ENCODE measurements at regions not wholly inside any gene's neighbourhood (a gene's known extent, or its start where the extent isn't known, plus 50 kb on each side); places are given as distances from the start of the nearest gene placed in this dataset.
A peak's percentile ranks its signal among the peaks of the same experiment; 100 is the strongest.

GRCh38 chr12:68557011-68557730 is 53.5 kb upstream of the RAP1B start:
- H3K79me2 ChIP-seq (ENCODE audit: insufficient read depth, low read length): no peaks in the 10 kb centered on the region
- no peaks in the 10 kb centered on the region for H4K20me1 ChIP-seq (ENCODE audit: insufficient read depth, low read length, poor library complexity, severe bottlenecking)
- no peaks in the 10 kb centered on the region for H3K36me3 ChIP-seq (ENCODE audit: insufficient read depth, low read length)
- no peaks in the 10 kb centered on the region for H3K27me3 ChIP-seq (ENCODE audit: insufficient read depth, low read length, poor library complexity, severe bottlenecking)
- H3K4me1 ChIP-seq (ENCODE audit: insufficient read depth, low read length, poor library complexity, severe bottlenecking): peaks cover 11% of the 10 kb centered on the region
- H3K4me2 ChIP-seq (ENCODE audit: low read depth, low read length, poor library complexity, severe bottlenecking): no peak overlapping the region
- no peak for TF ChIP-seq EZH2phosphoT487 (IDR thresholded peaks at IDR 0.05; ENCODE audit: borderline replicate concordance)
- TF ChIP-seq CTCF (conservative IDR thresholded peaks at IDR 0.05; ENCODE audit: low read length): no peak
- no peaks in the 10 kb centered on the region for H3K9me2 ChIP-seq (replicated peaks; ENCODE audit: low read depth, low read length)
- H2AFZ ChIP-seq (ENCODE audit: low read length): 0 out of 2 replicates have a peak overlapping the region, but pooled peaks have one; percentile 1
- H3F3A ChIP-seq (ENCODE audit: low read depth): no peaks in the 10 kb centered on the region
- no peaks in the 10 kb centered on the region for H3K9me3 ChIP-seq (ENCODE audit: insufficient read depth, low read depth, low read length)
- H3K4me3 ChIP-seq (ENCODE audit: low read length, poor library complexity, severe bottlenecking): no peak overlapping the region
- H3K9ac ChIP-seq (ENCODE audit: low read depth, low read length, poor library complexity, severe bottlenecking): no peak overlapping the region

- Histone ChIP-seq H3K9me3 (ENCODE audit: insufficient read depth, low read depth, low read length) (no peaks in the 10 kb centered on the region), H3K79me2 (ENCODE audit: insufficient read depth, low read length) (no peaks in the 10 kb centered on the region), H3F3A (ENCODE audit: low read depth) (no peaks in the 10 kb centered on the region), H3K4me3 (ENCODE audit: low read length, poor library complexity, severe bottlenecking) (no peak overlapping the region), H3K9ac (ENCODE audit: low read depth, low read length, poor library complexity, severe bottlenecking) (no peak overlapping the region), H3K4me1 (ENCODE audit: insufficient read depth, low read length, poor library complexity, severe bottlenecking) (peaks cover 21% of the 10 kb centered on the region), H4K20me1 (ENCODE audit: insufficient read depth, low read length, poor library complexity, severe bottlenecking) (no peaks in the 10 kb centered on the region), H3K9me2 (replicated peaks; ENCODE audit: low read depth, low read length) (no peaks in the 10 kb centered on the region), H3K4me2 (ENCODE audit: low read depth, low read length, poor library complexity, severe bottlenecking) (no peak overlapping the region), H3K27me3 (ENCODE audit: insufficient read depth, low read length, poor library complexity, severe bottlenecking) (no peaks in the 10 kb centered on the region), H3K36me3 (ENCODE audit: insufficient read depth, low read length) (no peaks in the 10 kb centered on the region), H2AFZ (ENCODE audit: low read length) (no peak overlapping the region)
- TF ChIP-seq EZH2phosphoT487 (IDR thresholded peaks at IDR 0.05; ENCODE audit: borderline replicate concordance) (no peak), CTCF (conservative IDR thresholded peaks at IDR 0.05; ENCODE audit: low read length) (no peak)
Measured at GRCh38 chr12:68559246-68559645, 51.5 kb upstream of the RAP1B start.

GRCh38 chr12:68559984-68560850 is 50.5 kb upstream of the RAP1B start:
- H3K4me2 ChIP-seq (ENCODE audit: low read depth, low read length, poor library complexity, severe bottlenecking): no peak overlapping the region
- no peaks in the 10 kb centered on the region for H3F3A ChIP-seq (ENCODE audit: low read depth)
- no peaks in the 10 kb centered on the region for H3K9me2 ChIP-seq (replicated peaks; ENCODE audit: low read depth, low read length)
- no peak overlapping the region for H3K4me3 ChIP-seq (ENCODE audit: low read length, poor library complexity, severe bottlenecking)
- no peaks in the 10 kb centered on the region for H3K27me3 ChIP-seq (ENCODE audit: insufficient read depth, low read length, poor library complexity, severe bottlenecking)
- TF ChIP-seq EZH2phosphoT487 (IDR thresholded peaks at IDR 0.05; ENCODE audit: borderline replicate concordance): no peak
- TF ChIP-seq CTCF (conservative IDR thresholded peaks at IDR 0.05; ENCODE audit: low read length): no peak
- H3K9ac ChIP-seq (ENCODE audit: low read depth, low read length, poor library complexity, severe bottlenecking): no peak overlapping the region
- H4K20me1 ChIP-seq (ENCODE audit: insufficient read depth, low read length, poor library complexity, severe bottlenecking): no peaks in the 10 kb centered on the region
- H2AFZ ChIP-seq (ENCODE audit: low read length): no peak overlapping the region
- H3K9me3 ChIP-seq (ENCODE audit: insufficient read depth, low read depth, low read length): no peaks in the 10 kb centered on the region
- no peaks in the 10 kb centered on the region for H3K36me3 ChIP-seq (ENCODE audit: insufficient read depth, low read length)
- peaks cover 30% of the 10 kb centered on the region for H3K4me1 ChIP-seq (ENCODE audit: insufficient read depth, low read length, poor library complexity, severe bottlenecking)
- H3K79me2 ChIP-seq (ENCODE audit: insufficient read depth, low read length): no peaks in the 10 kb centered on the region

Data from Loucy (cell line).